HG03196 (cell line): ENCODE measurements at regions not wholly inside any gene's neighbourhood (a gene's known extent, or its start where the extent isn't known, plus 50 kb on each side); places are given as distances from the start of the nearest gene placed in this dataset.

Experiments used
- ATAC-seq: cut with Tn5 transposase; IDR thresholded peaks from one replicate; pipeline ENCODE4 v1.9.1; 2021; ENCODE audit not compliant: unreplicated experiment

DNA sequence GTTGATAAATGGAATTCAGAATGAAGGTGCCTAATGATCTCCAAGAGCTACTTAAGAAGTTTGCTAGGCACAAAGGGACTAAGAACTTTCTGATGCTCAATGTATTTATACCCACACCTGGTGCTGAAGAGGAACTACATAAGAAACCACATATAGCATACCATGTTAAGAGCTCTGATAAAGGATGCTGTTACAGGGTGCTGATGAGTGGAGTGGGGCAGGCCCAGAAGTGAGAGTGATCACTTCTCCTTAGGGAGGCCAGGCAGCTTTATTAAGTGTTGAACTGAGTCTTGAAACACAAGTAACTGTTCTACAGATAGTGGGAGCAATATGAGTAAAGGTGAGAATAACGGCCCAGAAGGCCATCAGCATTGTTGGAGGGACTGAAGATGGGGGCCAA lies 68.3 kb upstream of the CHRDL1 start:
- no peak for ATAC-seq

DNA sequence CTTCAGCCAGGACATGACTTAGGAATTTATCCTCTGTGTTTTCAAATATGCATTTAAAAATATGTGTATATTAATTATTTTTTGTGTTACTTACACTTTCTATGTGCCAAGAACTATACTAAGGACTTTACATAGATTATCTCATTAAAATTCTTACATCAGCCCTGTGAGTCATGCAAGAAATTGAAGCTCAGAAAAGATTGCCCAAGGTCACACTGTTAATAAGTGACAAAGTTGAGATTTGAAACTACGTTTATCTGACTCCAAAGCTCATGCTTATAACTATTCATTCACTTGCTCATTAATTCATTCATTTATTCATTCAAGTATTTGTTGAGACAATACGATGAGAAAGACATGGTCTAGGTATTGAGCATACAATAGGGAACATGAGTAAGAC lies 62.9 kb upstream of the CHRDL1 start:
- ATAC-seq: no peak

DNA sequence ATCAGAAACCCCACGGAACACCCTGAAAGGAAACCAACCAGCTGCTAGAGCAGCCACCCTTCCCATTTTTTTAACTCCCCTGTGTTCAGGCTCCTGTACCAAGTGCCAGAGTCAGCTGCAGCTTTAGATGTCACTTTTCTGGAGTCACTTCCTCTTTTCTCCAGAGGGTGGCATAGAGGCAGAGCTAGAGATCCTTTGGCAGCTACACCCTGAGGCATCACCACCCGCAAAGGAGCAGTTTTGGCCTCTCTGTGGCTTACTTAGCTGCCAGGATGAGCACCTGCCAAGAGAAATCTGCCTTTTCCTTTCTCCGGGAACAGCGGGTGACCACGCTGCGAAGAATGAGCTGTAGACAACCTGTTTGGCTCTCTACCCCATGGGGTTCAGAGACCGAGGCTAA lies 58.0 kb upstream of the CHRDL1 start:
- no peak for ATAC-seq

DNA sequence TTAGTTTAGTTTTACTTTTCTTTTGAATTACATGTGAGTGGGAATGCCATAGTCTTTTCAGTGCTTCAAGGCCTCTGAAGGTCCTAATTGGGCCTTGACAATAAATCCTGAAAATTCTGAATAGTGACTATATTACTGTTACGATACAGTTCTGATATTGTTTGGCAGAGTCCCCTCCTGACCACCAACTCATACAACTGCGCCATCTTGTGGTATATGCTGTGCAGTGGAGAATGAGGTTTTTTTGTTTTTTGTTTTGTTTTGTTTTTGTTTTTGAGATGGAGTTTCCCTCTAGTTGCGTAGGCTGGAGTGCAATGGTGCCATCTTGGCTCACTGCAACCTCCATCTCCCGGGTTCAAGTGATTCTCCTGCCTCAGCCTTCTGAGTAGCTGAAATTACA lies 56.6 kb upstream of the CHRDL1 start:
- no peak for ATAC-seq

DNA sequence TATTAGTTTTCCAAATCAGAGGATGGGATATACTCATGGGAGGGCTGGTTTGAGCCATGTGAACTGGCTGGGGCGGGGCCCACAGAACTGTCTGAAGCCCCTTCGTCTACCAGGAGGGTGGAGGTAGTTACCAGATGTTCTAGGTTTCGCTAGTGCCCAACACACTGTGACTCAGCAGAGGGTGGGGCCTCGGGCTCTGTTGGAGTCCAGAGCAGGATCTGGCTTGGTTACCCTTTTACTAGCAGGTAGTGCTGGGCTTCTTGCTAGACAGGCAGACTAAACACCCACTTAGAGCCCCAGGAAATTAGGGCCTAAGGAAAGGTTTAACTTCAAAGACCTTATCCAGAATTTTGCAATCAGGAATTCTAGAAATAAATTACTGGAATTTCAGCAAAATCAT lies 56.2 kb upstream of the CHRDL1 start:
- no peak for ATAC-seq

DNA sequence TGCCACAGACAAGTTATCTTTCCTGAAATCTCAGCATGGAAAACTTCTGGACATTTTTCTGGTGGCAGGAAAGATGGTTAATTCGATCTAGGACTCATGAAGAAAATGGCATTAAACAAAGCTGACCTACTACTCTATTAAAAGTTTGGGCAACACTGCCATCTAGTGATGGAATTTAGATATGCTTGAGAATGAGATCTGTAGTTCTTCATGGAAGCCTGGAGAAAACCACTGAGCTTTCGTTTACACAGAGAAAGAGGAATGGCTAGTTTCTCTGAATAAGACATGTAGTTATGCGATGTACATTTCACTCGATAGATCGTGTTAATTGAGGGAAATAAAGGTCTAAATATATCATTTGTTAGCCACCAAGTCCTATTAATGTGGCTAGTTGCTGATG lies 51.7 kb upstream of the CHRDL1 start:
- ATAC-seq: peak; percentile 82

DNA sequence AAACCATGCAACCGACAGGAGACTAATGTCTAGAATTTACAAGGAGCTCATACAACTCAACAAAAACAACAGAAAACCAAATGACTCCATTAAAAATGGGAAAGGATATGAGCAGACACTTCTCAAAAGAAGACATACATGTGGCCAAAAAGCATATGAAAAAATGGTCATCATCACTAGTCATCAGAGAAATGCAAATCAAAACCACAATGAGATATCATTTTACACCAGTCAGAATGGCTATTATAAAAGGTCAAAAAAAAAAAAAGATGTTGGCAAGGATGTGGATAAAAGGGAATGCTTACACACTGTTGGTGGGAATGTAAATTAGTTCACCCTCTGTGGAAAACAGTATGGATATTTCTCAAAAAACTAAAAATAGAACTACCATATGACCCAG lies 50.5 kb upstream of the CHRDL1 start:
- ATAC-seq: no peak
